GM23248 (cell line): ENCODE measurements at regions not wholly inside any gene's neighbourhood (a gene's known extent, or its start where the extent isn't known, plus 50 kb on each side); places are given as distances from the start of the nearest gene placed in this dataset.

ENCODE experiments used
- EZH2 ChIP-seq: fragments of 200-600 bp; sonication (generic); IDR thresholded peaks from 2 replicates; pipeline ENCODE4 v1.6.1; 2018; ENCODE audit warnings: antibody characterized with exemption, mild to moderate bottlenecking; ENCODE audit not compliant: insufficient read depth, poor library complexity, severe bottlenecking
- EZH2phosphoT487 ChIP-seq: fragments of 200-600 bp; sonication (generic); IDR thresholded peaks from 2 replicates; pipeline ENCODE4 v1.6.1; 2018; ENCODE audit warnings: antibody characterized with exemption, moderate library complexity, mild to moderate bottlenecking, low read depth; ENCODE audit not compliant: insufficient read depth

GRCh38 chr13:60268203-60268555 is 104.5 kb upstream of the DIAPH3 start:
- TF ChIP-seq EZH2 (no peak), EZH2phosphoT487 (no peak)
